GM04504 (cell line): ENCODE measurements at regions not wholly inside any gene's neighbourhood (a gene's known extent, or its start where the extent isn't known, plus 50 kb on each side); places are given as distances from the start of the nearest gene placed in this dataset.
"Not testable (repeated sequence)": the region's sequence is repeated elsewhere in the genome, so short reads cannot be mapped to it uniquely, and the experiment has no call there.

Experiments used
- DNase-seq: peaks from one replicate; pipeline ENCODE4 v3.0.0-alpha.2; 2012; ENCODE audit warnings: low read depth

DNA sequence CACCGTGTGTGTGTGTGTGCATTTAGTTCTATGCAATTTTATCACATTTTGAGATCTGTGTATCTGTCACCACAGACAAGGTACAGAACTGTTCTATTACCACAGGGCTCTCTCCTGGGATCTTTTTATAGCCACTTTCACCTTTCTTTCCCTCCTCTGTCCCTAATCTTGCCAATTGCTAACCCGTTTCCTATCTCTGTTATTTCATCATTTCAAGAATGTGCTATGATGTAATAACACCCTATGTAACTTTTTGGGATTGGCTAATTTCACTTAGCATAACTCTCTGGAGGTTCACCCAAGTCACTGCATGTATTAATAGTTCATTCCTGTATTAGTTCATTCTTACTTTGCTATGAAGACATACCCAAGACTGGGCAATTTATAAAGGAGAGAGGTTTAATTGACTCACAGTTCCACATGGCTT, 657.7 kb downstream of the QKI start:
- no peak for DNase-seq

DNA sequence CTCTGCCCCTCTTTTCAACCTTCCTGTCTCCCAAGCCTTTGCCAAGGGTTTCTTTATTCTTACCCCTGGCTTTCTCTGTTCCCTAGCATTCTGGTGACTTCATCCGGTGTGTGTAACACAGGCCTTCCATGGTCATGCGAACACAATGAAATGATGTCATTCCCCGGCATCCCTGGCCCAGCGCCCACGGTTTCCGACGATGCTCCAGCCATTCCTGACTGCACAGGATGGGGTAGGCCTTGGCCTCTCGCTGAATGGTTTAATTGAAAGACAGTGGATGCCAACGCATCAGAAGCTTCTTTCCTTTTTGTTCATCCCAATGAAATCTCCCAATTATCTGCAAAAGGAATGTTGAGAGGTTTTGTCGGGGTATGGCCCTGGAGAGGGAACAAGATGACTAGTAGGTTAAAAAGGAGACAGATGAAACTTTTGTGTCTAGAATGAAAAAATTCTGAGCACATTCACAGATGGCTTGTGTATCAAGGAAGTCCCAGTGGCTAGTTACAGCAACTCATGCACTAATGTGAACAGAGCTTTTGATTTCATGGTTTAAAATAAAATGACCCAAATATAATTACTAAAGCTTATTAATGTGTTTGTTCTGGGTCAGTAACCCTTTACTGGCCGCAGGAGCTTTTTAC, 655.0 kb downstream of the QKI start:
- DNase-seq: no peak

DNA sequence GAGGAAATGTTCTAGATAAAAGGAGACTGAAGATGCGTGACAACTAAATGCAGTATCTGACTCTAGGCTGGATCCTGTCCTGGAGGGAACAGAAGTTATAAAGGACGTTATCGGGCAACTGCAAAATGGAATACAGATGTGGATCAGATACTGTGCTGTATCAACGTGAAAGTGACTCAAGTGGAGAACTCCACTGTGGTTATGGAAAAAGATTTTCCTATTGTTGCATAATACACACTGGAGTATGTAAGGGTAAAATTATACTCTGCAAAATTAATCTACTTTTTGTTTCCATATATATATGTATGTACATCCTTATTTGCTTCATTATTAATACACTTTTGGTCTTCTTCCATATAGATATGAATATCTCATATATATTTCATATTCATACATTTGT, 654.0 kb downstream of the QKI start:
- DNase-seq: no peak

DNA sequence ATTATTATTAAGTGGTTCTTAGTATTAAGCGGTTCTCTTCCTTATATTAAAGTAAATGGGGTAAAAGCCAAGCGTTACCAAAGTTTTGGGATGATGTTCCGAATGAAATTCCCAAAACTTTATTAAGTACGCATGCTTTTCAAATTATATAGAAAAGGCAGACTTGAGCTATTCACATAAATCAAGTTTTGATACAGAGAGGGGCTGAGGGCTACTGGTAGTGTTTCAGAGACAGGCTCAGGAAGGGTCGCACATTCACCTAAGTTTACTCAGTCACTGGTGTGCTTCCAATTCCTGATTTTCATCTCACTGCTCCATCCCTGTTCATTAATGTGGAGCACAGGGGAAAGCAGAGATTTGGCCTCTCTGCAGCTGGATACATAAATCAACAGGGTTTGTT, 652.2 kb downstream of the QKI start:
- no peak for DNase-seq

DNA sequence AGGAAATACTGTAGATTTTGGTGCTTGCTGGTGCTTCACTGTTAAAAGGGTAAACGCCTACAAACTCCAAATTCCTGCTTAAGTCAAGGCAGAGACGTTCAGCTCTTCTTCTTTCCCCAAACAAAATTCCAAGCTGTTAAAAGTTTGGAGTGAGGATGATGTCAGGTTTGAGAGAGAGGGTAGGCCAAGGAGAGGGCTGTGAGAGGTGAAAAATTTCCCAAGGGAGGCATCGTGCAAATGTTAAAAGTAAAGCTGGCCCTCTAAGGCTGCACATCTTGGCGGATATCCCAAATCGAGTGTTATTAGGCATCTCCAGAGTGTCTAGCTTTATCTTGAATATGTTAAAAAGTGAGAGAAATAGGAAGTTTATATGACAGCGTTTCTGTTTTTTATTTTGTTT, 651.8 kb downstream of the QKI start:
- no peak for DNase-seq

DNA sequence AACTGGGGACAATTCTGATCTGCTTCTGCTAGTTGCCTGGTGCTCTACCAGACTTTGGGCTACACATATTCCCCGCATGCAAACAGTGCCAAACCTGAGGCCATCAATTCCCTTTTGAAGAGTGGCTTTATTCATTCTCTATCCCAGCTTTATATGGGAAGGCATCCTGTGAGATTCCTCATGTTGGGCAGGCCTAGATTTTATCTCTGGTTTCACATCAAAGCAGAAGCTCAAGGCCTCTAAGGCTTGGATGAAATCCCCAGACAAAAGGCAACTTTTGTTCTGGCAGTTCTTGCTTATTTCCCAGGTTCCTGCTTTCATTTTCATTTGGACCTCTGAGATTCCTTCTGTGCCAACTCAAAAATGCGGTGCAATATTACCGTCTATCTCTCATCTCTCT, 648.8 kb downstream of the QKI start:
- DNase-seq: no peak

DNA sequence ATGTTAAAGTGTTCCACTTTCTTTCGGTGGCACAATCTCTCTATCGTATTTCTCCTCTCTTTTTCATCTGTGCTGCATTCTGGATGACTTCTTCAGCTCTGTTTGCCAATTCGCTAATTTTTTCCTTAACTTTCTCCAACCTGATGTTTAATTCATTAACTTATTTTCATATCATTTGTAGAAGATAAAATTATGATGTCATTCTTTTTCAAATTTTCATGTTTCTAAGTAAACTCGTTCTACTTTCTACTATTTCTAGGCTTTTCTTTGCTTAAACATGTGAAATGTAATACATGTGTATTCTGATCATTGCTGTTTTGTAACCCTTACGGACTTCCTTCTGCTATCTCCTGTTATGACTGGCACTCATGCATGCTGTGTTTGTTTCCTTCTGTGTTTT, 648.4 kb downstream of the QKI start:
- no peak for DNase-seq

DNA sequence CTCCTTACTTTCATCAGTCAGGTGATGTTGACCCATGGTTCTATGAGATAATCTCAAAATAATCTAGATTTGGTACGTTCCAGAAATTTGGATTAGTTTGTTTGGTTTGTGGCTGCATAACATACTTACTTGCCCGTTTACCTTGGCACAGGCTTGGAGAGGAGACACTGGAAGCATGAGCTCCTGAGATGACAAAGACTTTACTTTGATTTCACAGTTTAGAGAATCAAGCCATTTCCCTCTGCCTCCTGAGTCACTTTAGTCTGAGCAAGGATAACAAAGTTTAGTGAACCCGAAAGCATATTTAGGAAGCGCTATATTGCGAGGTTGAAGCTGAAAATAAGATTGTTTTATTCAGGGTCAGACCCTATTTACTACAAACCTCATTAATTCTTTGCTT, 643.4 kb downstream of the QKI start:
- no peak for DNase-seq

DNA sequence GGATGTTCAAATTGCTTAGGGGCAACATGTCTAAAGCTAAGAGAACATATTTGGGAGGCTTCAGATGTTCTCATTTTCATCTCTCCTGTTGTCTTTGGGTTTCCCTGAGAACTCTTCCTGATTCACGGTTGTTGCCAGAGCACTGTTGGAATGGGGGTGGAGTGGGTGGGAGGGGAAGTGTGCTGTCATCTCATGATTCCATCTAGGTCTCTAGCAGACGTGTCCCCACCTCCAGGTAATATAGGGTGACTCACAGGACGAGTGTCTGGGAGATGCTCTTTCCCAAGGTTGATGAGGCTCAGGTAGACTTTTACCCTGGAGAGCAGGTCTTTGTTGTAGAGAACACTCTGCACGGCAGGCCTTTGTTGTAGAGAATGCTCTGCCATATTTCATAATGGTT, 636.9 kb downstream of the QKI start:
- DNase-seq: no peak

DNA sequence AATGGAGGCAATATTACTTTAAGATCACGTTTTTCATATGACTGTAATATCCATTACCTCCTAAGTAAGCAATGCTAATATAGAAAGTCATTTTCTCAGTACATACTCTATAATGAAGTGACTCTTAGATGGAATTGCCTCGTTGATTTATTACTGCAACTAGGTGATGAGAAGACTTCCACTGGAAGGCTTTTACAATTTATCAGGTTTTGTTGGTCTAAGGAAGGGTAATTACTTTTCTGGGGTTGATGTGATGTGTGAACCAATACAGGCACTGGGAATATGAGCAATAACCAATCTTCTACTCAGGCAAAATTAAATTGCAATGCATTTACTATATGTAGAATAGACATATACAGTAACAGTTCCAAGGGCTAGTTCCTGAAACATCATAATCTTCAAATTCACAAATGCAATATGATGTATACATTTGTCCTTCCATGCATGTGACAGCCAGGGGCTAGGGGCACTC, 635.0 kb downstream of the QKI start:
- DNase-seq: no peak

DNA sequence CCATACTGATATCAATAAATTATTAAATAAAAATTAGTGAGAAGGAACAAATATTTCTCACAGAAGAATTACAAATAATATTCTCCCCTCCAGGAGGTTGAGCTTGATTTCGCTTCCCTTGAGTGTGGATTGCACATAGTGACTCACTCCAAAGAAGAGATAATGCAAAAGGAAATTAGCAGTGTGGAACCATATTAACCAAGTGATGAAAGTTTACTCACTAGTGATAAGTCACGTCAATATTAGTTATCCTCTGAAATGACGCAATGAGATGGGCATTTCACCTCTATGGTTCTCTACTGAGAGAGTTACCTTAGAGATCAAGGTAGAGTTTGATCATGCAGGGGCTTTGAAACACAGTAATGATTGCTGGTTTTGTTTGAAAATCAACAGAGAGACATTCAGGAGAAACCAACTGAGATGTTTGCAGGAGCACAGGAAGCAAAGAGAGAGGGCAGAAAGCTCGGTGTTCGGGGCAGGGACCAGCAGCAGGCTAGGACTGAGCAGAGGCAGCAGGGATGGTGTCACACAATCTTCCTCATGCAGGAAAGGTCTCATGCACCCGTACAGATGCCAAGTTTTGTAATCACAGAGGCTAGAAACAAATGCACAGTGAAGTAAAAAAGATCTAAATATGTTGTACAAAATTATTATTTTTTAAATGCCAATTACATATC, 634.5 kb downstream of the QKI start:
- no peak for DNase-seq

DNA sequence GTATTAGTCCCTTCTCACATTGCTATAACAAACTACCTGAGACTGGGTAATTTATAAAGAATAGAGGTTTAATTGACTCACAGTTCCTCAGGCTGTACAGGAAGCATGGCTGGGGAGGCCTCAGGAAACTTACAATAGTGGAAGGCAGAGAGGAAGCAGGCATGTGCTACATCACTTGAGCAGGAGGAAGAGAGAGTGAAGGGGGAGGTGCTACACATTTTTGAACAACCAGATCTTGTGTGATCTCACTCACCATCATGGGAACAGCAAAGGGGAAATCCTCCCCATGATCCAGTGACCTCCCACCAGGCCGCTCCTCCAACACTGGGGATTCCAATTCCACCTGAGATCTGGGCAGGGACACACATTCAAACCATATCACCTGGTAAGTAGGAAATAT, 630.6 kb downstream of the QKI start:
- DNase-seq: no peak

DNA sequence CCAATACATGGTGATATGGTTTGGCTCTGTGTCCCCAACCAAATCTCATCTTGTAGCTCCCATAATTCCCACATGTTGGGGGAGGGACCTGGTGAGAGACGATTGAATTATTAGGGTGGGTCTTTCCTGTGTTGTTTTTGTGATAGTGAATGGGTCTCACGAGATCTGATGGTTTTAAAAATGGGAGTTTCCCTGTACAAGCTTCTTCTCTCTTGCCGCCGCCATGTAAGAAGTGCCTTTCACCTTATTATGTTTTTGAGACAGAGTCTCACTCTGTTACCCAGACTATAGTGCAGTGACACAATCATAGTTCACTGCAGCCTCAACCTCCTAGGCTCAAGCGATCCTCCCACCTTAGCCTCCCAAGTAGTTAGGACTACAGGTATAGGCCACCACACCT, 629.1 kb downstream of the QKI start:
- DNase-seq: not testable (repeated sequence)

DNA sequence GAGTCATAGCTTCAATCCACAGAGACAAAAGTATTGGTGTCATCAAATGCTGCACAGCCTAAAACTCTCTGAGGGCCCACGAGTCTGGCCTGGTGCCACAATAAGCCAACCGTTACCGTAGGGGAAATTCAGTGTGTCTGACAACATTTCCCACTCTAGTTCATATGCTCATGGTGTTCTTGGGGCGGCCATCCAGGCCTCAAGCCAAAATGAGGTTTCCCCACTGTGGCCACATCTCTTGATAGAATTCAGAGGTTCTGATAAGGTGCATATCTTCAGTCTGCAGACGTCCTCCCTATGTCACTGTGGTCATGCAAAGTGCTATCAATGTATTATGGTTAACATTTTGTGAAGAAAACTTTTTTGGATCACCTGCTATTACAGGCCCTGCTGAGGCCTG, 627.7 kb downstream of the QKI start:
- DNase-seq: no peak

DNA sequence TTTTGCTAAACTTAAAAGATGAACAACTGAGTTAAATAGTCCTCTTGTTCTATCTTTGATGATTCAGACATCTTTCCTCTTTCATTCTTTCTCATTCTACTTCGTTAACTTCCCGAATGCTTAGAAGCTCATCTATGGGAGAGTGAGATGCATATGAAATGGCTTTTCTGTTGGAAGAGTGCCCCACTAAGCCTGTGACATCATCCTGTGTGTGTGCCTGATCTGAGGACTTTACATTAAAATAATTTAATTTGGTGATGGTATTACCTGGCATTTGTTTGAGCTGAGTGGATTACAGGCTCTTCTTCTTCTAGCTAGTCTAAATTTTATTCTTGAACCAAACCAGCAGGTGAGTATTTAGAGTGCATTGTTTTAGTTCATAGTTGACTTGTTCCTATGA, 626.5 kb downstream of the QKI start:
- no peak for DNase-seq

DNA sequence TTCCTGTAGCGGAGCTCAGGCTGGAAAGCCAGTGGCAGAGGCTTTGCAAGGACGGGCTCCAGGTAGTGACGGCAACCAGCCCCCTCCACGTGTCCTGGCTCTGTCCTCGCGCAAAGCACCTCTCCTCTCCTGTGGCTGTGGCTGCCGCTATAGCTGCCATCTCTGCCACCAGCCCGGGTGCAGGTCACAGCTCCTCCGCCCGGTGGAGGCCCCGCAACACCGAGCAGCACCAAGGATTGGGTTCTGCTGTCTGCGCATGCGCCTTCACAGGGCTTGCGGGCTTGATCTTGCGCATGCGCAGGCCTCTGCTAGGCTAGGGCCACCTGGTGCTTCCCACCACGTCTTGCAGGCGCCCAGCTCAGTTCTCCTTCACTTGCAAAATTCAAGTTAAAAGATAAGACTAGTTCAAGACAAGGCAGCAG, 625.4 kb downstream of the QKI start:
- DNase-seq: no peak

DNA sequence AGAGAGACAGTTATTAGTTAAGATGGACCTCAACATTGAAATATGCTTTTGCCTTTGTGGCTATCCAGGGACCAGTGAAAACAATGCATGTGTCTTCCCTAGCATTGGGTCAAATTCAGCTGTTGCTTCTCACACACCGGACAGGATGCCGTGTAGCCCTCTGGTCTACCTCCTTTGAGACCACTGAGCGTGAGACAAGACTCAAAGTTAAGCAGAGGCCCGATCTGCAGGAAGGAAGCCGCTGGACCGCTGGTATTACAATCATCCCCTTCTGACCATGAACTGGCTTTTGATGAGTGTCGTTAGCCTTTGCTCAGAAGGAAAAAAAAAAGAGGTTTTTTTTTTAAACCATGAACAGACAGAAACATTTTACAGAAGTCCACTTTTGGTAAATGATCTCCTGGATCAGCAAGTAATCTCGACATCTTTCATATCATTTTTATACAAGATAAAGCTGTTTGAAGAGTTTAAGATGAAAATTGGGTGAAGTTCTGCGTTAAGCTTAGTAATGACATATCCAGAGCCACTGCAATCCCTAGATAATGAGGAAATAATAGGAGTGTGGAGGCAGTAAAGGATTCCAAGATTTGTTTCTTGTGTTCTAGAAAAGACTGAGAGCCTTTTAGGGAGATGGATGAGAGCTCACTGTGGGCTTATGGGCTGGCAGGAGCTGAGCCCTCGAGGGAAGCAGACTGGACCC, 622.8 kb downstream of the QKI start:
- no peak for DNase-seq

DNA sequence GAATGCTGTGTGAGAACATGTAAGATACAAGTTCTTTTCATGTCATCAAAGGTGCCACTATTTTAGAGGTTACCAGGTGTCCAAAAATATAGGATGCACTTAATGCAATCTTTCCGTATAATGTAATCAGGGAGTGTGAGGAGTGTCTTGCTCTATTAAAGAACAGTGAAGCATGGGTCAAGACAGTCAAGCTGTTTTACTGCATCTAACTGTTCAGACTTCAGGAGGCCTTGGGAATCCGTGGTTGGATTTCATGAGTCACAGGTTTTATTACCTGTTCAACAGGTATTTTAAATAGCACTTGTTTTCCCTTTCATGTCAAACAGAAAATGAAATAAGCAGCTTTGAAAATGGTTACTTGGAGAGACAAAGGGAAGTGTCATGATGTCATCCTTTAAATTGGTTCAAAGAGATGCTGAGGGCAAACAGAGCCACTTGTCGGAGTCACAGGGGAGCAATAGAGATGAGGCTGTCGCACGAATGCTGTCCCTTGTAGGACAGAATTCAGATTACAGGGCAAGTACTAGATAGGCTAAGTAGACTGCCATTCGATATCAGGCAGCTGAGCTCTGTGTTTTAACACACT, 621.5 kb downstream of the QKI start:
- DNase-seq: no peak

DNA sequence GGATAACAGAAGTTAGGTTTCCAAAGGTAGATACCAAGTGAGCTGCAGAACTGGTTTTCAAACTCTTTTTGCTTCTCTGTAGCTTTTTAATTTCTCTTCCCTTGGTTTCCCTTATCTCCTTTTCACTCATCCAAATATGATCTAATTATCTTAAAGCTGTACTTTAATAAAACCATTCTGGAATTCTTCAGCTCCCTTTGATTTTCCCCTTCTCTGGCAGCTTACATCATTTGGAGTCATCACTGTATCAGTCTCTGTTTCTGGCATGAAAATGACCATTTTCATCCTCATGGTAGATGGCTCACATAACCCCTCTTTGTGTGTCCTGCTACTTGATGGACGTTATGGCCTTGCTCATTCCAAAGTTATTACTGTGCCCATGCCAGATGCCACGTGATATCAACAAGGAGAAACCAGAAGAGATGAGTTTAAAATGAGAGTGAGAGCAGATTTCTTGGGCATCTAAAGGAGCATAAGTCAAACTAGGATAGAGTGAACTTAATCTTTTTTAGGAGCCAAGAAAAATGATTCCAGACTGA, 620.2 kb downstream of the QKI start:
- no peak for DNase-seq

DNA sequence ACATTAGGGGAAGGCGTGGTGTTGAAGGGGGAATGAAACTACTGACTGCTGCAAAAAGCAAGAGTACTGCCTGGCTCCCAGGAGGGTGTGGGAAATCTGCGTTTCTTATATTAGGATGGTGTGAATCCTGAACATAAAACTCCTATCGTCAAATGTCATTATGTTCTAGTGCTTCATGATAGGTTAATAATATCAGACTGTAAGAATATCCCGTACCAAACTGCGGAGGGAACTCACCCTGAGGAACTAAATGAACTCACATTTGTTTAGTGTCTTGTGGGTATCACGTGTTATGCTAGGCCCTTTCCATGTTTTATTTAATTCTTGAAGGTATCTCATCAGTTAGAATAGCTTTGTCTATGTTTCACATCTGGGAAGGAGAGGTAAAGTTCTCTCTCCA, 610.7 kb downstream of the QKI start:
- DNase-seq: no peak

DNA sequence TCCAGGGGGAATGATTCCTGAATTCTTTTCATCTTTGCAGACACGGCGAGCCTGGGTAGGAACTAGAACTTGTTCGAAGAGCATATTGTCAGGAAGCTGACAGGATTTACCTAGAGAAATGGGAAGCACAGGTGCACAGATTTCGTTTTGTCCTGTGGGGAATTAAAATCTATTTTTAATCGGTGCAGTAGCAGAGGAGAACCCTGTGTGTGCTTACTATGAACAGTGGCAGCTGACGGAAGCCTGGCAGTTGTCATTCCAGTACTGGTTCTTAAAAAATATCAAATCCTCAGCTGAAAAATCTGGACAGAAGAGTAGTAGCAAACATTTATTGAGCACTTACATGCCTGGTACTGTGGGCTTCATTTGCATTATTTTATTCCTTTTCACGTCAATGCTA, 609.0 kb downstream of the QKI start:
- DNase-seq: no peak

DNA sequence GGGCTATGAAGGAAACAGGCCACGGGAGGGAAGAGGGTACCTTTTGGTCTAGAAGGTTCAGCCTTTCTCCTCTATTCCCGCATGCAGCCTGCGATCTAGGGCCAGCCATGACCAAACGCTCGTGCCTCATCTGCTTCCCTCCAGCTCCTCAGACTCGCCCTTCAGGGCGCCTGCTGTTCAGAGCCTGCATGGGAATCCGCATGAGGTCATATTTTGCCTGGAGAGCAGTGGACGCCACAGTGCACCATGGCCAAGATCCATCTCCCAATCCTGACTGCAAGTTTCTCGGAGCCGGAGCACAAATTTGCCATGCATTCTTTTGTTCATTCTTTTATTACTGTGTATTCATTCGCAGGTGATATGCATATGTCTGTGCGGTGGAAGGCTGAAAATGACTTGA, 608.1 kb downstream of the QKI start:
- DNase-seq: no peak
